Glomerular visceral epithelial cell (primary cell): ENCODE measurements at regions not wholly inside any gene's neighbourhood (a gene's known extent, or its start where the extent isn't known, plus 50 kb on each side); places are given as distances from the start of the nearest gene placed in this dataset.

ENCODE experiments used
- DNase-seq: peaks from one replicate; pipeline ENCODE4 v3.0.0-alpha.2; 2016; ENCODE audit errors: extremely low spot score

DNA sequence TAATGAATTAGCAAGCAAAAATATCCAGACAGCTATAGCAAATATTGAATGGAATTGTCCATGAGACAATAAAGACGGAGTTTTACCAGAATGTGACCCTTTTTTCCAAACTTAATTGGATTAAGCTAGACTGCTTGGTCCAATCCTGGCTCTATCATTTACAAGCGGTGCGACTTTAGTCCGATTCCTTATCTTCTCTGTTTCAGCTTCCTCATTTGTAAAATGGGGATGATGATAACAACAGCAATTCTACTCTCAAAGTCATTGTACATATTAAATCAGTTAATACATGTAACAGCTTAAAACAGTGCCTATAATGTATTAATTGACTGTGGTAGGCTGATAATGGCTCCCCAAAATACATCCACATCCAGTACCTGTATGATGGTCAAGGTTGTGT is 62.1 kb upstream of the CRBN start:
- DNase-seq: no peak

DNA sequence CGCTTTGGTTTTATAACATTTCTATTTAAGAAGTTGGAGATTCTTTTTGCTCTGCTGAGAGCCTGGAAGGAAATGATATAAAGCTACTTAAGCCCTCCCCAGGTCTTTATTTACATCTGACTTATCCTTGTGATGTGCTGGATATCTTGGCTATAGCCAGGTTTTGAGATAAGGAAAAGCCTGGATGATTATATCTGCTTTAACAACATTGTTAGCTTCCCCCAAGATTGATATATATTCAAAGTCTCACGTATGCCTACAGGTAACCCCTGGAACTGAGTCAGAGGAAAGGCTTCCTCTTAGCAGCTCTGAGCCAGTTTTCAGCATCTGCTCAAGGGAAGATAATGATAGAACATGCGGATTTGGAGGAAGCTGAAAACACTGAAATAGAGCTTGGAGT is 61.5 kb upstream of the CRBN start:
- no peak for DNase-seq

GRCh38 chr3:3237979-3238378 is 58.5 kb upstream of the CRBN start:
- DNase-seq: no peak

DNA sequence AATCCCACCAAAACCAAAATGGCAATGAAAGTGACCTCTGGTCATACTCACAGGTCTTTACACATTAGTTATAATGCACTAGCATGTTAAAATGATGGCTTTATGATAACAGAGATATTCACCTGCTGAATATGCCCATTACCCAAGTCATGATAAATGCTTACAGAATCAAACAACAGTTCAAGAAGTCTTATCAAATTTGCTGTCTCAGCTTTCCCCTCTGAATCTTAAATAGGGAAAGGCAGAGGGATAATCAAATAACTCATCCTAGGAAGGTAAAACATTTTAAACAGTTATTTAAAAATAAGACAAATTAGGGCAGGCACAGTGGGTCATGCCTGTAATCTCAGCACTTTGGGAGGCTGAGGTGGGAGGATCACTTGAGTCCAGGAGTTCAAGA is 52.8 kb upstream of the CRBN start:
- DNase-seq: no peak
